Astrocyte of the hippocampus (primary cell): ENCODE measurements at regions not wholly inside any gene's neighbourhood (a gene's known extent, or its start where the extent isn't known, plus 50 kb on each side); places are given as distances from the start of the nearest gene placed in this dataset.

Experiments
- DNase-seq: peaks from one replicate; pipeline ENCODE4 v3.0.0; 2011; ENCODE audit warnings: low read depth, low spot score

- no peak for DNase-seq
Measured at GRCh38 chr6:90435207-90435899, 138.7 kb upstream of the BACH2 start.

GRCh38 chr6:90434094-90434493, 137.5 kb upstream of the BACH2 start:
- no peak for DNase-seq

GRCh38 chr6:90432937-90433336, 136.3 kb upstream of the BACH2 start:
- no peak for DNase-seq

- DNase-seq = no peak
Measured at GRCh38 chr6:90432041-90432775, 135.6 kb upstream of the BACH2 start.

GRCh38 chr6:90431576-90431975, 134.9 kb upstream of the BACH2 start:
- peak; percentile 26 for DNase-seq

- no peak for DNase-seq
Measured at GRCh38 chr6:90429713-90430112, 133.1 kb upstream of the BACH2 start.

GRCh38 chr6:90428514-90428913, 131.9 kb upstream of the BACH2 start:
- no peak for DNase-seq

- no peak for DNase-seq
Measured at GRCh38 chr6:90425161-90425641, 128.6 kb upstream of the BACH2 start.

GRCh38 chr6:90424580-90424979, 127.9 kb upstream of the BACH2 start:
- no peak for DNase-seq

GRCh38 chr6:90421666-90422065, 125.0 kb upstream of the BACH2 start:
- DNase-seq = no peak

- DNase-seq = no peak
Measured at GRCh38 chr6:90420500-90420899, 123.9 kb upstream of the BACH2 start.

- no peak for DNase-seq
Measured at GRCh38 chr6:90417385-90417784, 120.7 kb upstream of the BACH2 start.

- DNase-seq = no peak
Measured at GRCh38 chr6:90416322-90416721, 119.7 kb upstream of the BACH2 start.

- DNase-seq = no peak
Measured at GRCh38 chr6:90415178-90415577, 118.5 kb upstream of the BACH2 start.

GRCh38 chr6:90414352-90414751, 117.7 kb upstream of the BACH2 start:
- no peak for DNase-seq

- DNase-seq = peak; percentile 77
Measured at GRCh38 chr6:90413867-90414266, 117.2 kb upstream of the BACH2 start.

- DNase-seq = no peak
Measured at GRCh38 chr6:90413396-90413795, 116.8 kb upstream of the BACH2 start.

GRCh38 chr6:90412538-90413369, 116.1 kb upstream of the BACH2 start:
- DNase-seq = no peak

GRCh38 chr6:90411292-90411781, 114.7 kb upstream of the BACH2 start:
- peak; percentile 72 for DNase-seq

- DNase-seq = no peak
Measured at GRCh38 chr6:90409700-90410099, 113.1 kb upstream of the BACH2 start.

GRCh38 chr6:90406957-90407356, 110.3 kb upstream of the BACH2 start:
- peak; percentile 24 for DNase-seq
